LNCAP (cell line): ENCODE measurements at regions not wholly inside any gene's neighbourhood (a gene's known extent, or its start where the extent isn't known, plus 50 kb on each side); places are given as distances from the start of the nearest gene placed in this dataset.

Experiments used
- CTCF ChIP-seq: fragments of 450-650 bp; IDR thresholded peaks from 2 replicates; pipeline ENCODE4 v1.5.1; 2017; ENCODE audit warnings: mild to moderate bottlenecking

DNA sequence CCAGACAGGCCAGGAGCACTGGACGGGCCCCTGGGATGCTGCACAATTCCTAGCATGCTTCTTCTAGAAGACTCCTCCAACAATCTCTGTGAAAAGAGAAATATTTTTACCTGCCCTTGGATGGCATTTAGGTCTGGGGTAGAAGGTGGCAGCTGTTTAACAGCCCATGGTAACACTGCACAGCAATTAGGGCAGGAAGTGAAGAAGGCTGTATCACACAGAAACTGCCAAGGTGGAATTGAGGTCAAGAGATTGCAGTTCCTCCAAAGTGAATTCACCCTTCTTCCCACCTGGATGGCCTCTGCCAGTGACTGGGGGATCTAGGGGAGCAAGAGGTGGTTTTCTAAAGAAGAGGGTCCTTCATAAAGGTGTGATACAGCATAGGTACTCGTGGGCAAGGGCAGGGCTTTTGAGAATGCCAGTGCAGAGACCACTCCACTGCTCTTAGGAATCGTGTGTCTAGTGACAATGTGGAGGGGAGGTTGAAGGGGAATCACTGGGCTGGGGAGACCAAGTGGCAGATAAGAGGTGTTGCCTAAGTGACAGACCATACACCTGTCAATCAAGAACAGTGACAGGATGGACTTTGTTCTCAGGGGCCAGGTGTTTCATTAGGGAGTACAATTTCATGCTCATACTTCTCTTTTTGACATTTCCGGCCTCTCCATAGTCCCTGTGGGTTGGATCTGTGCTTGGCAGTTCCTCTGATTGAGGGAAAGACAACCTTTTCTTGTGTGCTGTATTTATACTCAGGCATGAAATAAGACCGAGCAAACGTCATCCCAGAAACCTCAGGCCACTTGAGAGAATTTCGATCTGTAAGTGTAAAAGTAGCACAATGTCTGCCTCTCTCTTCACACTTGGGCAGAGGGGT is 83.5 kb upstream of the BCL6 start:
- no peak for TF ChIP-seq CTCF

DNA sequence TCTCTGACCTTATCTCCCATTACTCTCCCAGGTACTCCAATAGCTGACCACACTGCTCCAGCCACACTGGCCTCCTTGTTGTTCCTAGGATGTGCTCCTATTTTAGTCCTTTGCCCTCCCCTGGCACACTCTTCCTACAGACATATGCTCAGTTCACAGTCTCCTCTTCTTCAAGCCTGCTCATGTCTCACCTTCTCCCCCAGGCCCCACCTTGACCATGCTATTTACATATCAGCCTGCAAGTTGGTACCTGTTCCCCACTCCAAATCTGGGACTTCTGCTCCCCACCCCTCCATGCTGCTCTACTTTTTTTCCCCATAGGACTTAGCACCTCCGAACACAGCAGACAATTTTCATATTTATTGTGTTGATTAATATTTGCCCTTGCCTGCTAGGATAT is 84.9 kb upstream of the BCL6 start:
- no peak for TF ChIP-seq CTCF

- no peak for TF ChIP-seq CTCF
These were observed 86.1 kb upstream of the BCL6 start for GRCh38 chr3:187831125-187832051.

- TF ChIP-seq CTCF, result no peak
These were observed 86.9 kb upstream of the BCL6 start for GRCh38 chr3:187832202-187832601.

DNA sequence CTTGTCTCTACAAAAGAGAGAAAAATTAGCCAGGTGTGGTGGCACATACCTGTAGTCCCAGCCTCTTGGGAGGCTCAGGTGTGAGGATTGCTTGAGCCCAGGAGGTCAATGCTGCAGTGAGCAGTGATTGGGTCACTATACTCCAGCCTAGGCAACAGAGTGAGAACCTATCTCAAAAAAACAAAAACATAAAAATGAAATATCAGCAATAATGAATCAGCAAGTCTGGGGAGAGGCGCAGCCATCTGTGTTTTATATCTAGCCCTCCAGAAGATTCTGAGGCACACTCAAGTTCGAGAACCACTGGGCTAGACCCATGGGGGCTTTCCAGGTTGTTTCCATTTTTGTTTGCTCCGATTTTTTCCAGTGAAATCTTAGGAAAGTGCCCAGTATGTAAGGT is 88.1 kb upstream of the BCL6 start:
- TF ChIP-seq CTCF, result no peak

- TF ChIP-seq CTCF, result no peak
These were observed 88.7 kb upstream of the BCL6 start for GRCh38 chr3:187833799-187834578.
